ENCODE measurements at regions not wholly inside any gene's neighbourhood (a gene's known extent, or its start where the extent isn't known, plus 50 kb on each side); places are given as distances from the start of the nearest gene placed in this dataset.

- no peak for DNase-seq (ENCODE audit: low read depth in 1 of 2, low spot score in 1 of 2)
- H3K27me3 ChIP-seq (ENCODE audit: insufficient read depth, poor library complexity, severe bottlenecking) = no peaks in the 10 kb centered on the region
Measured at GRCh38 chr4:181219783-181220416, 1023.3 kb upstream of the TENM3 start.

GRCh38 chr4:181224852-181225251 is 1018.4 kb upstream of the TENM3 start:
- DNase-seq (ENCODE audit: low read depth in 1 of 2, low spot score in 1 of 2) = no peak
- no peak for TF ChIP-seq SPI1 (IDR thresholded peaks at IDR 0.05; ENCODE audit: borderline replicate concordance, low read depth)
- TF ChIP-seq CTCF (IDR thresholded peaks at IDR 0.05; ENCODE audit: insufficient read depth, low read length) = no peak
- no peak for TF ChIP-seq GABPA (IDR thresholded peaks at IDR 0.05; ENCODE audit: low read depth)
- no peak for TF ChIP-seq POLR2AphosphoS5 (IDR thresholded peaks at IDR 0.05; ENCODE audit: low read depth)
- TF ChIP-seq REST (IDR thresholded peaks at IDR 0.05; ENCODE audit: insufficient replicate concordance, low read depth) = no peak
- Histone ChIP-seq H3K27me3 (ENCODE audit: insufficient read depth, poor library complexity, severe bottlenecking) (no peaks in the 10 kb centered on the region), H3K4me3 (replicated peaks; ENCODE audit: insufficient read depth, low read length) (no peak overlapping the region), H3K27ac (replicated peaks) (no peak overlapping the region)

More at GRCh38 chr4:181219783-181220416, 1023.3 kb upstream of the TENM3 start:
- Histone ChIP-seq H3K27ac (replicated peaks) (no peak overlapping the region), H3K4me3 (replicated peaks; ENCODE audit: insufficient read depth, low read length) (no peak overlapping the region)
- TF ChIP-seq POLR2AphosphoS5 (IDR thresholded peaks at IDR 0.05; ENCODE audit: low read depth) (no peak), GABPA (IDR thresholded peaks at IDR 0.05; ENCODE audit: low read depth) (no peak), REST (IDR thresholded peaks at IDR 0.05; ENCODE audit: insufficient replicate concordance, low read depth) (no peak), SPI1 (IDR thresholded peaks at IDR 0.05; ENCODE audit: borderline replicate concordance, low read depth) (no peak), CTCF (IDR thresholded peaks at IDR 0.05; ENCODE audit: insufficient read depth, low read length) (no peak)

- Histone ChIP-seq H3K27ac (replicated peaks) (no peak overlapping the region), H3K4me3 (replicated peaks; ENCODE audit: insufficient read depth, low read length) (no peak overlapping the region), H3K27me3 (ENCODE audit: insufficient read depth, poor library complexity, severe bottlenecking) (no peaks in the 10 kb centered on the region)
- TF ChIP-seq POLR2AphosphoS5 (IDR thresholded peaks at IDR 0.05; ENCODE audit: low read depth) = no peak
- TF ChIP-seq GABPA (IDR thresholded peaks at IDR 0.05; ENCODE audit: low read depth) = no peak
- no peak for DNase-seq (ENCODE audit: low read depth in 1 of 2, low spot score in 1 of 2)
Measured at GRCh38 chr4:181225616-181226261, 1017.5 kb upstream of the TENM3 start.

GRCh38 chr4:181234951-181235680 is 1008.1 kb upstream of the TENM3 start:
- H3K27me3 ChIP-seq (ENCODE audit: insufficient read depth, poor library complexity, severe bottlenecking) = no peaks in the 10 kb centered on the region
- no peak overlapping the region for H3K27ac ChIP-seq (replicated peaks)
- no peak overlapping the region for H3K4me3 ChIP-seq (replicated peaks; ENCODE audit: insufficient read depth, low read length)
- DNase-seq (ENCODE audit: low read depth in 1 of 2, low spot score in 1 of 2) = no peak
- TF ChIP-seq REST (IDR thresholded peaks at IDR 0.05; ENCODE audit: insufficient replicate concordance, low read depth) = no peak
- TF ChIP-seq CTCF (IDR thresholded peaks at IDR 0.05; ENCODE audit: insufficient read depth, low read length) = no peak
- TF ChIP-seq GABPA (IDR thresholded peaks at IDR 0.05; ENCODE audit: low read depth) = no peak
- no peak for TF ChIP-seq POLR2AphosphoS5 (IDR thresholded peaks at IDR 0.05; ENCODE audit: low read depth)
- no peak for TF ChIP-seq SPI1 (IDR thresholded peaks at IDR 0.05; ENCODE audit: borderline replicate concordance, low read depth)

Measured in HL-60 (cell line).